ENCODE measurements at regions not wholly inside any gene's neighbourhood (a gene's known extent, or its start where the extent isn't known, plus 50 kb on each side); places are given as distances from the start of the nearest gene placed in this dataset.

DNA sequence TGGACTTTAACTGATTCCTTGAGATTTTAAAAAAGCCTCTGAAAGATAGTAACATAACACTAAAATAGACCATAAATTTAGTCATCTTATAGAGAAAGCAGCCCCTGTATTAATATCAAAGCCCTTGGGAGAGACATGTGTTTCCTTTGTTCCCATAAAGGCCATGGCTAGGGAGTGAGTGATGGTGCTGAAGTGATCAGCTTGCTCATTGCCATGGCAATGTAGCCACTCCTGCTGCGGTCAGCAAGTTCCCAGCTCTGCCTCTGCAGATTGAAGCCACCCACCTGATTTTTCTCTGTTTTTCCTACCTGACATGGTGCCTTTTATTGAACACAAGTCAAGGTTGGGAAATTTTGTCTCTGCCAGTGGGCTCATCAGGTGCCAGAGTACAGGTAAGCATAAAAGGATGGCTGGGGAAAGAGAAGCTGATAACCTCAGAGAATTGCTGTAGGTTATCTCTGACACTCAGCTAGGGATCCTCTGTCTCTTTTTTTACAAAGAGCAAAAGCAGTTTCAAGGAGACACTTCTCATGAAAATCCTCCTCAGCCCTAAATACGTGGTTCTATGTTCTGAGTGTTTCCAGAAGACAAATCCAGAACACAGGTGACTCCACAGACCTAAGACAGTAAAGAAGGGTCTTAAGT is 296.3 kb upstream of the NMUR2 start (continued):
- TF ChIP-seq, protein P1, sequence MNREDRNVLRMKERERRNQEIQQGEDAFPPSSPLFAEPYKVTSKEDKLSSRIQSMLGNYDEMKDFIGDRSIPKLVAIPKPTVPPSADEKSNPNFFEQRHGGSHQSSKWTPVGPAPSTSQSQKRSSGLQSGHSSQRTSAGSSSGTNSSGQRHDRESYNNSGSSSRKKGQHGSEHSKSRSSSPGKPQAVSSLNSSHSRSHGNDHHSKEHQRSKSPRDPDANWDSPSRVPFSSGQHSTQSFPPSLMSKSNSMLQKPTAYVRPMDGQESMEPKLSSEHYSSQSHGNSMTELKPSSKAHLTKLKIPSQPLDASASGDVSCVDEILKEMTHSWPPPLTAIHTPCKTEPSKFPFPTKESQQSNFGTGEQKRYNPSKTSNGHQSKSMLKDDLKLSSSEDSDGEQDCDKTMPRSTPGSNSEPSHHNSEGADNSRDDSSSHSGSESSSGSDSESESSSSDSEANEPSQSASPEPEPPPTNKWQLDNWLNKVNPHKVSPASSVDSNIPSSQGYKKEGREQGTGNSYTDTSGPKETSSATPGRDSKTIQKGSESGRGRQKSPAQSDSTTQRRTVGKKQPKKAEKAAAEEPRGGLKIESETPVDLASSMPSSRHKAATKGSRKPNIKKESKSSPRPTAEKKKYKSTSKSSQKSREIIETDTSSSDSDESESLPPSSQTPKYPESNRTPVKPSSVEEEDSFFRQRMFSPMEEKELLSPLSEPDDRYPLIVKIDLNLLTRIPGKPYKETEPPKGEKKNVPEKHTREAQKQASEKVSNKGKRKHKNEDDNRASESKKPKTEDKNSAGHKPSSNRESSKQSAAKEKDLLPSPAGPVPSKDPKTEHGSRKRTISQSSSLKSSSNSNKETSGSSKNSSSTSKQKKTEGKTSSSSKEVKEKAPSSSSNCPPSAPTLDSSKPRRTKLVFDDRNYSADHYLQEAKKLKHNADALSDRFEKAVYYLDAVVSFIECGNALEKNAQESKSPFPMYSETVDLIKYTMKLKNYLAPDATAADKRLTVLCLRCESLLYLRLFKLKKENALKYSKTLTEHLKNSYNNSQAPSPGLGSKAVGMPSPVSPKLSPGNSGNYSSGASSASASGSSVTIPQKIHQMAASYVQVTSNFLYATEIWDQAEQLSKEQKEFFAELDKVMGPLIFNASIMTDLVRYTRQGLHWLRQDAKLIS (CRISPR knock-in tag; IDR thresholded peaks at IDR 0.05): no peak
- TF ChIP-seq TGIF2 (CRISPR knock-in tag; IDR thresholded peaks at IDR 0.05) (no peak), ZNF468 (CRISPR knock-in tag; IDR thresholded peaks at IDR 0.05) (no peak), AGO1 (IDR thresholded peaks at IDR 0.05; ENCODE audit: low read depth, low read length, poor library complexity, severe bottlenecking) (no peak)
- TF ChIP-seq, protein P2, sequence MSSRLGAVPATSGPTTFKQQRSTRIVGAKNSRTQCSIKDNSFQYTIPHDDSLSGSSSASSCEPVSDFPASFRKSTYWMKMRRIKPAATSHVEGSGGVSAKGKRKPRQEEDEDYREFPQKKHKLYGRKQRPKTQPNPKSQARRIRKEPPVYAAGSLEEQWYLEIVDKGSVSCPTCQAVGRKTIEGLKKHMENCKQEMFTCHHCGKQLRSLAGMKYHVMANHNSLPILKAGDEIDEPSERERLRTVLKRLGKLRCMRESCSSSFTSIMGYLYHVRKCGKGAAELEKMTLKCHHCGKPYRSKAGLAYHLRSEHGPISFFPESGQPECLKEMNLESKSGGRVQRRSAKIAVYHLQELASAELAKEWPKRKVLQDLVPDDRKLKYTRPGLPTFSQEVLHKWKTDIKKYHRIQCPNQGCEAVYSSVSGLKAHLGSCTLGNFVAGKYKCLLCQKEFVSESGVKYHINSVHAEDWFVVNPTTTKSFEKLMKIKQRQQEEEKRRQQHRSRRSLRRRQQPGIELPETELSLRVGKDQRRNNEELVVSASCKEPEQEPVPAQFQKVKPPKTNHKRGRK (CRISPR knock-in tag; IDR thresholded peaks at IDR 0.05): no peak
- TF ChIP-seq, protein P3, sequence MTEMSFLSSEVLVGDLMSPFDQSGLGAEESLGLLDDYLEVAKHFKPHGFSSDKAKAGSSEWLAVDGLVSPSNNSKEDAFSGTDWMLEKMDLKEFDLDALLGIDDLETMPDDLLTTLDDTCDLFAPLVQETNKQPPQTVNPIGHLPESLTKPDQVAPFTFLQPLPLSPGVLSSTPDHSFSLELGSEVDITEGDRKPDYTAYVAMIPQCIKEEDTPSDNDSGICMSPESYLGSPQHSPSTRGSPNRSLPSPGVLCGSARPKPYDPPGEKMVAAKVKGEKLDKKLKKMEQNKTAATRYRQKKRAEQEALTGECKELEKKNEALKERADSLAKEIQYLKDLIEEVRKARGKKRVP (CRISPR knock-in tag; IDR thresholded peaks at IDR 0.05): no peak
